Activated CD8-positive, alpha-beta T cell treated with anti-CD3 and anti-CD28 coated beads for 36 hours (primary cell): ENCODE measurements at regions not wholly inside any gene's neighbourhood (a gene's known extent, or its start where the extent isn't known, plus 50 kb on each side); places are given as distances from the start of the nearest gene placed in this dataset.
A peak's percentile ranks its signal among the peaks of the same experiment; 100 is the strongest.
"Not testable (repeated sequence)": the region's sequence is repeated elsewhere in the genome, so short reads cannot be mapped to it uniquely, and the experiment has no call there.

Experiments
- ATAC-seq: fragments of 200-7000 bp; cut with Tn5 transposase; one replicate; pipeline ENCODE4 v1.10.0; 2021; ENCODE audit warnings: mild to moderate bottlenecking, moderate library complexity
- CTCF ChIA-PET: fragments of 350-600 bp; sonication (Branson Sonifier 250); formaldehyde crosslinking; loops from one replicate; lab custom pipeline; 2021; ENCODE audit warnings: antibody characterized with exemption; lab: Charles Lee
- POLR2A ChIA-PET: fragments of 350-600 bp; sonication (Branson Sonifier 250); formaldehyde crosslinking; loops from one replicate; lab custom pipeline; 2021; ENCODE audit warnings: antibody characterized with exemption; lab: Charles Lee
- DNase-seq: peaks from one replicate; pipeline ENCODE4 v3.0.0-alpha.2; 2020
- H3K27ac Mint-ChIP-seq: one replicate; pipeline ENCODE4 v1.8.0; 2021; ENCODE audit warnings: mild to moderate bottlenecking, mixed read lengths
- H3K27me3 Mint-ChIP-seq: one replicate; pipeline ENCODE4 v1.8.0; 2021; ENCODE audit warnings: mixed read lengths
- H3K36me3 Mint-ChIP-seq: one replicate; pipeline ENCODE4 v1.8.0; 2021; ENCODE audit warnings: low read depth, mixed read lengths
- H3K4me1 Mint-ChIP-seq: one replicate; pipeline ENCODE4 v1.8.0; 2021; ENCODE audit warnings: low read depth, mixed read lengths
- H3K4me3 Mint-ChIP-seq: one replicate; pipeline ENCODE4 v1.8.0; 2021; ENCODE audit warnings: mild to moderate bottlenecking, moderate library complexity, mixed read lengths
- H3K9me3 Mint-ChIP-seq: one replicate; pipeline ENCODE4 v1.8.0; 2021; ENCODE audit warnings: mixed read lengths
- intact Hi-C: fragments of 100-400 bp; cut with micrococcal nuclease; formaldehyde crosslinking; loops from one replicate; pipeline ENCODE4 v1.10.0; 2022
- TF ChIP-seq, protein P1 (sequence below): fragments of 200-600 bp; IDR thresholded peaks from one replicate; pipeline ENCODE4 v1.8.0; 2022; ENCODE audit warnings: antibody characterized with exemption, mild to moderate bottlenecking

DNA sequence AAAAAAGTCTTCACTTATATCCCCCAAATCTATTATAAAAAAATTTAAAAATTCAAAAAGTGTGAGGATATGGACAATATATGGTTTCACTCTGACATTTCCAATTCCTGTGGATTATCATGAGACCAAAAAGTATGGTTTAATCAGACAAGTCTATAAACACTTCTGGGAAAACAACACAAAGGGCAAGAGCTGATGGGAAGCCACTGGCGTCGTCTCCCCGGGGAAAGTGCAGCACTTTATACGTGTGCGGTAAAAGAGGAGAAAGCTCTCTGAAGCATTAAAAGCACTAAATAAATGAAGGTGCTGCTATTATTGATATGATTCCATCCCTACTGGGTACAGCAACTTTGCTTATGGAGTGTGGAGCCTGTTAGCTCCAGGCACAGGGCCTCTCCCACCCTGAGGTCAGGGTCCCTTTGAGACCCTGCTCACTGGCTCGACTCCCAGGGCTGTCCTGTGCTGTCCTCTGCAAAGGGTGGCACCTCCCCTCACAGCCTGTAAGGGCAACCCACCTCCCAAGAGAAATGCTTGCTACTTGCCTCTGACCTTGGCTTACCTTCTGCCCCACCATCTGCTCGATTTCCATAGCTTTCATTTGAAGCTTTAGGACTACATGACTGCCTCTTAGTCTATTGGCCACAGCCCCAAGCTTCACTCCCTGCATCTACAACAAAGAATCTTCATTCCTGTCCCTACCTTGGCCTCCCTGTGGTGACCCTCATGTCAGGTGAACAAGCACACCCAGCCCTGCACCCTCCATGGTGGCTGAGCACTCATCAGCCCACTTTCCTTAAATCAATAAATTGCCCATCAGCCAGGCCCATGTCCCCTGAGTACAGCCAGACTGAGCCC is 248.6 kb downstream of the HNRNPD start:
- Mint-ChIP-seq H3K27ac (no peak overlapping the region), H3K4me1 (peaks cover 2% of the 10 kb centered on the region), H3K4me3 (no peak overlapping the region), H3K36me3 (no peaks in the 10 kb centered on the region), H3K9me3 (no peaks in the 10 kb centered on the region), H3K27me3 (no peaks in the 10 kb centered on the region)
- ChIA-PET CTCF (interaction anchor here (0.8 to 1.2 kb wide), 2 partner anchors 142 to 143 kb away, joined by 3 read pairs; no protein-coding TSS in a partner anchor), POLR2A (no interaction called here)
- ATAC-seq: no peak
- TF ChIP-seq, protein P1, sequence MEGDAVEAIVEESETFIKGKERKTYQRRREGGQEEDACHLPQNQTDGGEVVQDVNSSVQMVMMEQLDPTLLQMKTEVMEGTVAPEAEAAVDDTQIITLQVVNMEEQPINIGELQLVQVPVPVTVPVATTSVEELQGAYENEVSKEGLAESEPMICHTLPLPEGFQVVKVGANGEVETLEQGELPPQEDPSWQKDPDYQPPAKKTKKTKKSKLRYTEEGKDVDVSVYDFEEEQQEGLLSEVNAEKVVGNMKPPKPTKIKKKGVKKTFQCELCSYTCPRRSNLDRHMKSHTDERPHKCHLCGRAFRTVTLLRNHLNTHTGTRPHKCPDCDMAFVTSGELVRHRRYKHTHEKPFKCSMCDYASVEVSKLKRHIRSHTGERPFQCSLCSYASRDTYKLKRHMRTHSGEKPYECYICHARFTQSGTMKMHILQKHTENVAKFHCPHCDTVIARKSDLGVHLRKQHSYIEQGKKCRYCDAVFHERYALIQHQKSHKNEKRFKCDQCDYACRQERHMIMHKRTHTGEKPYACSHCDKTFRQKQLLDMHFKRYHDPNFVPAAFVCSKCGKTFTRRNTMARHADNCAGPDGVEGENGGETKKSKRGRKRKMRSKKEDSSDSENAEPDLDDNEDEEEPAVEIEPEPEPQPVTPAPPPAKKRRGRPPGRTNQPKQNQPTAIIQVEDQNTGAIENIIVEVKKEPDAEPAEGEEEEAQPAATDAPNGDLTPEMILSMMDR: no peak
- intact Hi-C loops: no loop called here
- DNase-seq: no peak

DNA sequence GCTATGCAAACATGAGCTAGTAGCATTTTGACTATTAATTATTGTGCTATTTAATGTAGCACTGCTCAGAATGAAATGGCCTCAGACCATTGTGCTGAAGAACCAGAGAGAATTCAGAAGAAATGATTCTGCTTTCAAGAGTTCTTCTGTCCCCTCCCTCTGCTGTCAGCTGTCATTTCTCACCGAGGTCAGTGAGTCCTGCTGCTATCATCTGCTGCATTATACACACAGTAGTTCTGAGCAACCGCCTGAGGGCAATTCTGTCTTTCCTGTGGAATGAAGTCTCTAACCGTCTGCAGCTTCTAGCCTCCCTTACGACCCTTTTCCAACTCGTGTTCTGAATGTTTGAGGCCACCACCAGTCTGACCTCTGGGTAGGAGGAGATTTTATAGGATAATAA is 249.4 kb downstream of the HNRNPD start:
- ChIA-PET POLR2A (no interaction called here), CTCF (interaction anchor here (0.8 to 1.6 kb wide), 3 partner anchors 13 to 144 kb away, joined by 3 to 4 read pairs (median 4); no protein-coding TSS in a partner anchor)
- intact Hi-C loops: no loop called here
- no peak overlapping the region for H3K4me3 Mint-ChIP-seq
- H3K27me3 Mint-ChIP-seq: no peaks in the 10 kb centered on the region
- TF ChIP-seq, protein P1: no peak
- H3K4me1 Mint-ChIP-seq: peaks cover 2% of the 10 kb centered on the region
- ATAC-seq (no peak), DNase-seq (no peak)
- no peaks in the 10 kb centered on the region for H3K36me3 Mint-ChIP-seq
- no peaks in the 10 kb centered on the region for H3K9me3 Mint-ChIP-seq
- H3K27ac Mint-ChIP-seq: no peak overlapping the region

DNA sequence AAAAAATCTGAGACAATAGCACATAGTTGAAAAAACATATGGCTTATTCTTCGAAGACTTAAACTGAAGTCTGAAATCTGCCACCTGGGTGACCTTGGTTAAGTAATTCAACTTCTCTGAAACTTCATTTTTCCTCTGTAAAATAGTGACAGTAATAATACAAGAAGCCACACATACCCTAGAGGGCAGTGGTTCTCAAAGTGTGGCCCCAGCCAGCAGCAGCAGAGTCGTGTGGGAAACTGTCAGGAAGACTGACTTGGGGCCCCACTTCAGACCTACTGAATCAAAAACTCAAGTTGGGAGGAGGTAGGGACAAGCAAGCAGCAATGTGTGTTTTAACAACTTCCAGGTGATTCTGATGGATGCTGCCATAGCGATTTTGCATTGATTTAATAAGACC is 249.9 kb downstream of the HNRNPD start:
- H3K9me3 Mint-ChIP-seq: no peaks in the 10 kb centered on the region
- no peak overlapping the region for H3K27ac Mint-ChIP-seq
- DNase-seq: peak; percentile 14
- ChIA-PET POLR2A (no interaction called here), CTCF (interaction anchor here (0.8 to 1.6 kb wide), 3 partner anchors 14 to 144 kb away, joined by 3 to 4 read pairs (median 4); no protein-coding TSS in a partner anchor)
- intact Hi-C loops: no loop called here
- ATAC-seq: no peak
- H3K36me3 Mint-ChIP-seq: no peaks in the 10 kb centered on the region
- H3K27me3 Mint-ChIP-seq: no peaks in the 10 kb centered on the region
- TF ChIP-seq, protein P1: no peak
- H3K4me3 Mint-ChIP-seq: no peak overlapping the region
- peaks cover 2% of the 10 kb centered on the region for H3K4me1 Mint-ChIP-seq

DNA sequence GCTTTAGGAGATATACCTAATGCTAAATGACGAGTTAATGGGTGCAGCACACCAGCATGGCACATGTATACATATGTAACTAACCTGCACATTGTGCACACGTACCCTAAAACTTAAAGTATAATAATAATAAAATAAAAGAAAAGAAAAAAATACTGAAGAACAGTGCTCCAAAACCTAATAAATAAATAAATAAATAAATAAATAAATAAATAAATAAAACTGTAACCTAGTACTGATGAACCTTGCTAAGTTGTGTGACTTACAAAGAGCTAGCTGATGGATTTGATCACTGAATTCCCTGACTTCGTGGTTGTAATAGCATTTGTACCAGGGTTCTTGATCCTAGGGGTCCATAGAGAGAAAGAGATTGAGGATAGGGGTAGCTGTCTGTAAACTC is 258.6 kb downstream of the HNRNPD start:
- H3K4me3 Mint-ChIP-seq, DNase-seq, POLR2A ChIA-PET, H3K36me3 Mint-ChIP-seq, H3K9me3 Mint-ChIP-seq, CTCF ChIA-PET, H3K27me3 Mint-ChIP-seq, H3K27ac Mint-ChIP-seq, intact Hi-C loops, ATAC-seq, H3K4me1 Mint-ChIP-seq: not testable (repeated sequence)

DNA sequence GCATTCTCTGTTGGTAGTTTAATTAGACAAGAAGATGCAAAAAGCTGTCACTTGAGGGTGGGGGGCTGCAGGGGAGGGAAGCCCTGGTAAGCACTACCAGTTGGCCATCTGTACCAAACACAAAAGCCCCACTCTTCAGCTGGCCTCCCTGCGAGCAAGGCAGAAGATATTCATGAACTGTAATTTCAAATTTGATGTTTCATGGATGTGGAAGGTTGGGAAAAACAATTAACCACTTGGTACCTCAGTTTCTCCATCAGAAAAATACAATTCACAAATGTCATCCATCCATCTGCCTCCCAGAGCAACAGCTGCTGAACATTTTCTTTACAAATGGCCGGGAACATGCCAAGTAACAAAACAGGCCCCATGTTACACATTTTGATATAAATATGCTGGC is 265.3 kb downstream of the HNRNPD start:
- TF ChIP-seq, protein P1: no peak
- no peak overlapping the region for H3K27ac Mint-ChIP-seq
- intact Hi-C loops: no loop called here
- POLR2A ChIA-PET: no interaction called here
- H3K27me3 Mint-ChIP-seq: no peaks in the 10 kb centered on the region
- H3K36me3 Mint-ChIP-seq: no peaks in the 10 kb centered on the region
- H3K9me3 Mint-ChIP-seq: no peaks in the 10 kb centered on the region
- H3K4me1 Mint-ChIP-seq: no peaks in the 10 kb centered on the region
- ATAC-seq (no peak), DNase-seq (no peak)
- no peak overlapping the region for H3K4me3 Mint-ChIP-seq
- CTCF ChIA-PET: no interaction called here
